Activated CD8-positive, alpha-beta T cell treated with anti-CD3 and anti-CD28 coated beads, Interleukin-2, amount 10 ng/mL, durations not matched to agents 7 days and 5 days (primary cell): ENCODE measurements at regions not wholly inside any gene's neighbourhood (a gene's known extent, or its start where the extent isn't known, plus 50 kb on each side); places are given as distances from the start of the nearest gene placed in this dataset.

Experiments used
- ATAC-seq: fragments of 150-1000 bp; cut with Tn5 transposase; one replicate; pipeline ENCODE4 v1.10.0; 2021; ENCODE audit warnings: moderate library complexity
- CTCF ChIA-PET: fragments of 350-600 bp; sonication (Branson Sonifier 250); formaldehyde crosslinking; loops from one replicate; lab custom pipeline; 2021; ENCODE audit warnings: antibody characterized with exemption; lab: Charles Lee
- POLR2A ChIA-PET: fragments of 350-600 bp; sonication (Branson Sonifier 250); formaldehyde crosslinking; loops from one replicate; lab custom pipeline; 2021; ENCODE audit warnings: antibody characterized with exemption; lab: Charles Lee
- DNase-seq: peaks from one replicate; pipeline ENCODE4 v3.0.0-alpha.2; 2020
- H3K27ac Mint-ChIP-seq: one replicate; pipeline ENCODE4 v1.8.0; 2021; ENCODE audit warnings: mild to moderate bottlenecking, mixed read lengths
- H3K27me3 Mint-ChIP-seq: one replicate; pipeline ENCODE4 v1.8.0; 2021; ENCODE audit warnings: low read depth, mixed read lengths
- H3K36me3 Mint-ChIP-seq: one replicate; pipeline ENCODE4 v1.8.0; 2021; ENCODE audit warnings: low read depth, mixed read lengths
- H3K4me1 Mint-ChIP-seq: one replicate; pipeline ENCODE4 v1.8.0; 2021; ENCODE audit warnings: low read depth, mixed read lengths
- H3K4me3 Mint-ChIP-seq: one replicate; pipeline ENCODE4 v1.8.0; 2021; ENCODE audit warnings: mild to moderate bottlenecking, mixed read lengths
- H3K9me3 Mint-ChIP-seq: one replicate; pipeline ENCODE4 v1.8.0; 2022; ENCODE audit warnings: mixed read lengths; ENCODE audit not compliant: insufficient read depth

GRCh38 chr10:10772874-10773508, 244.7 kb upstream of the CELF2 start:
- H3K36me3 Mint-ChIP-seq, result no peaks in the 10 kb centered on the region
- H3K9me3 Mint-ChIP-seq, result no peaks in the 10 kb centered on the region
- no peaks in the 10 kb centered on the region for H3K27me3 Mint-ChIP-seq
- H3K27ac Mint-ChIP-seq, result no peak overlapping the region
- DNase-seq (no peak), ATAC-seq (no peak)
- ChIA-PET POLR2A (no interaction called here), CTCF (no interaction called here)
- no peaks in the 10 kb centered on the region for H3K4me1 Mint-ChIP-seq
- no peak overlapping the region for H3K4me3 Mint-ChIP-seq

- ChIA-PET POLR2A (no interaction called here), CTCF (no interaction called here)
- Mint-ChIP-seq H3K27ac (no peak overlapping the region), H3K4me3 (no peak overlapping the region), H3K9me3 (no peaks in the 10 kb centered on the region), H3K36me3 (no peaks in the 10 kb centered on the region), H3K27me3 (no peaks in the 10 kb centered on the region), H3K4me1 (no peaks in the 10 kb centered on the region)
- no peak for ATAC-seq
- DNase-seq, result no peak
Measured at GRCh38 chr10:10774416-10774815, 243.3 kb upstream of the CELF2 start.

GRCh38 chr10:10776363-10776762, 241.3 kb upstream of the CELF2 start:
- no peak for ATAC-seq
- POLR2A ChIA-PET, result interaction anchor here (0.8 kb wide), 1 partner anchor 55 kb away, joined by 3 read pairs; no protein-coding TSS in a partner anchor
- Mint-ChIP-seq H3K9me3 (no peaks in the 10 kb centered on the region), H3K4me3 (no peak overlapping the region), H3K4me1 (no peaks in the 10 kb centered on the region), H3K27ac (no peak overlapping the region), H3K27me3 (peaks cover 4% of the 10 kb centered on the region), H3K36me3 (no peaks in the 10 kb centered on the region)
- CTCF ChIA-PET, result no interaction called here
- DNase-seq, result no peak

GRCh38 chr10:10777279-10777678, 240.4 kb upstream of the CELF2 start:
- DNase-seq (no peak), ATAC-seq (no peak)
- Mint-ChIP-seq H3K4me3 (no peak overlapping the region), H3K27ac (no peak overlapping the region), H3K9me3 (no peaks in the 10 kb centered on the region), H3K27me3 (peaks cover 4% of the 10 kb centered on the region), H3K36me3 (no peaks in the 10 kb centered on the region), H3K4me1 (no peaks in the 10 kb centered on the region)
- POLR2A ChIA-PET, result interaction anchor here (0.8 kb wide), 1 partner anchor 56 kb away, joined by 3 read pairs; no protein-coding TSS in a partner anchor
- CTCF ChIA-PET, result no interaction called here

GRCh38 chr10:10777723-10778122, 239.9 kb upstream of the CELF2 start:
- H3K36me3 Mint-ChIP-seq, result no peaks in the 10 kb centered on the region
- H3K4me1 Mint-ChIP-seq, result no peaks in the 10 kb centered on the region
- no peak overlapping the region for H3K4me3 Mint-ChIP-seq
- ChIA-PET CTCF (interaction anchor here (0.6 kb wide), 1 partner anchor 832 kb away, joined by 3 read pairs; no protein-coding TSS in a partner anchor), POLR2A (no interaction called here)
- ATAC-seq (no peak), DNase-seq (no peak)
- H3K27ac Mint-ChIP-seq, result no peak overlapping the region
- H3K9me3 Mint-ChIP-seq, result no peaks in the 10 kb centered on the region
- H3K27me3 Mint-ChIP-seq, result peaks cover 4% of the 10 kb centered on the region

GRCh38 chr10:10778959-10779358, 238.7 kb upstream of the CELF2 start:
- Mint-ChIP-seq H3K27ac (no peak overlapping the region), H3K36me3 (no peaks in the 10 kb centered on the region), H3K4me1 (no peaks in the 10 kb centered on the region), H3K27me3 (peaks cover 4% of the 10 kb centered on the region), H3K9me3 (no peaks in the 10 kb centered on the region), H3K4me3 (no peak overlapping the region)
- ChIA-PET POLR2A (no interaction called here), CTCF (no interaction called here)
- no peak for ATAC-seq
- DNase-seq, result no peak

- no peak overlapping the region for H3K27ac Mint-ChIP-seq
- H3K36me3 Mint-ChIP-seq, result no peaks in the 10 kb centered on the region
- CTCF ChIA-PET, result no interaction called here
- peaks cover 4% of the 10 kb centered on the region for H3K27me3 Mint-ChIP-seq
- no peak for ATAC-seq
- DNase-seq, result no peak
- no peaks in the 10 kb centered on the region for H3K9me3 Mint-ChIP-seq
- POLR2A ChIA-PET, result no interaction called here
- H3K4me3 Mint-ChIP-seq, result no peak overlapping the region
- H3K4me1 Mint-ChIP-seq, result no peaks in the 10 kb centered on the region
Measured at GRCh38 chr10:10779511-10779910, 238.2 kb upstream of the CELF2 start.

GRCh38 chr10:10780746-10781145, 236.9 kb upstream of the CELF2 start:
- no peak for ATAC-seq
- H3K4me1 Mint-ChIP-seq, result no peaks in the 10 kb centered on the region

GRCh38 chr10:10782603-10783002, 235.1 kb upstream of the CELF2 start:
- Mint-ChIP-seq H3K4me3 (no peak overlapping the region), H3K27me3 (peaks cover 7% of the 10 kb centered on the region), H3K9me3 (no peaks in the 10 kb centered on the region), H3K4me1 (no peaks in the 10 kb centered on the region), H3K27ac (no peak overlapping the region), H3K36me3 (no peaks in the 10 kb centered on the region)
- DNase-seq, result no peak
- CTCF ChIA-PET, result no interaction called here
- ATAC-seq, result no peak
- POLR2A ChIA-PET, result no interaction called here

More at GRCh38 chr10:10780746-10781145, 236.9 kb upstream of the CELF2 start:
- H3K4me3 Mint-ChIP-seq, result no peak overlapping the region
- H3K27me3 Mint-ChIP-seq, result peaks cover 7% of the 10 kb centered on the region
- CTCF ChIA-PET, result no interaction called here
- DNase-seq, result no peak
- no peak overlapping the region for H3K27ac Mint-ChIP-seq
- no peaks in the 10 kb centered on the region for H3K36me3 Mint-ChIP-seq
- H3K9me3 Mint-ChIP-seq, result no peaks in the 10 kb centered on the region
- POLR2A ChIA-PET, result no interaction called here

- no peak overlapping the region for H3K27ac Mint-ChIP-seq
- CTCF ChIA-PET, result no interaction called here
- H3K36me3 Mint-ChIP-seq, result no peaks in the 10 kb centered on the region
- peaks cover 5% of the 10 kb centered on the region for H3K27me3 Mint-ChIP-seq
- no peak overlapping the region for H3K4me3 Mint-ChIP-seq
- POLR2A ChIA-PET, result no interaction called here
- no peaks in the 10 kb centered on the region for H3K4me1 Mint-ChIP-seq
- DNase-seq, result no peak
- H3K9me3 Mint-ChIP-seq, result no peaks in the 10 kb centered on the region
- ATAC-seq, result no peak
Measured at GRCh38 chr10:10785627-10786026, 232.0 kb upstream of the CELF2 start.

GRCh38 chr10:10786109-10787090, 231.3 kb upstream of the CELF2 start:
- CTCF ChIA-PET, result no interaction called here
- H3K27ac Mint-ChIP-seq, result no peak overlapping the region
- H3K4me1 Mint-ChIP-seq, result no peaks in the 10 kb centered on the region
- ATAC-seq (no peak), DNase-seq (no peak)
- no peak overlapping the region for H3K4me3 Mint-ChIP-seq
- POLR2A ChIA-PET, result no interaction called here
- H3K36me3 Mint-ChIP-seq, result no peaks in the 10 kb centered on the region
- no peaks in the 10 kb centered on the region for H3K9me3 Mint-ChIP-seq
- H3K27me3 Mint-ChIP-seq, result peaks cover 5% of the 10 kb centered on the region

- Mint-ChIP-seq H3K9me3 (no peaks in the 10 kb centered on the region), H3K36me3 (no peaks in the 10 kb centered on the region), H3K27me3 (peaks cover 7% of the 10 kb centered on the region), H3K27ac (no peak overlapping the region), H3K4me1 (no peaks in the 10 kb centered on the region), H3K4me3 (no peak overlapping the region)
- CTCF ChIA-PET, result no interaction called here
- DNase-seq (no peak), ATAC-seq (no peak)
- POLR2A ChIA-PET, result no interaction called here
Measured at GRCh38 chr10:10787586-10787985, 230.1 kb upstream of the CELF2 start.
